ENCODE measurements at regions not wholly inside any gene's neighbourhood (a gene's known extent, or its start where the extent isn't known, plus 50 kb on each side); places are given as distances from the start of the nearest gene placed in this dataset.

DNA sequence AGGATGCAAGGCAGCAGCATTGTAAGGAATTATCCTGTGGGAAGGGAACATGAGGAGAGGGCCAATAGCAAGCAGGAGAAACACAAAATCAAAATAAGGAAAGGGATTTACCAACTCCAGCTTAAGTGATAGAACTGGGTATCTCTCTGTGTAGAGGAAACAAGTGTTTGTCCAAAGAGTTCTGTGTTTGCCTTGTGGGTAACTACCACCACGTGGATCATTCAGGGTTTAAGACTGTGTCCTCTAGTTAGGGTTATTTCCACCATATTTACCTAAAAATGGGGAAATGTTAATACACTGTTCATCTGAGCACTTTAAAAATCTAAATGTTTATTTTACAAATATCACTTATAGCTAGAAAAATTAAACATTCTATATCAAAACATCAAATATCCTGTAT is 283.3 kb downstream of the EIPR1 start:
- no peak overlapping the region for H3K4me2 ChIP-seq
- peaks cover 16% of the 10 kb centered on the region for H3K27me3 ChIP-seq
- no peak overlapping the region for H3K9ac ChIP-seq
- H3K36me3 ChIP-seq = no peaks in the 10 kb centered on the region
- H4K20me1 ChIP-seq = 0 out of 2 replicates have a peak, but pooled peaks cover 14% of the 10 kb centered on the region
- H3K4me1 ChIP-seq = peaks cover 41% of the 10 kb centered on the region
- H3K4me3 ChIP-seq = no peak overlapping the region
- no peak overlapping the region for H3K27ac ChIP-seq
- H3K9me3 ChIP-seq = peaks cover 2% of the 10 kb centered on the region
- TF ChIP-seq Cebpa-rat (IDR thresholded peaks at IDR 0.05) = no peak

DNA sequence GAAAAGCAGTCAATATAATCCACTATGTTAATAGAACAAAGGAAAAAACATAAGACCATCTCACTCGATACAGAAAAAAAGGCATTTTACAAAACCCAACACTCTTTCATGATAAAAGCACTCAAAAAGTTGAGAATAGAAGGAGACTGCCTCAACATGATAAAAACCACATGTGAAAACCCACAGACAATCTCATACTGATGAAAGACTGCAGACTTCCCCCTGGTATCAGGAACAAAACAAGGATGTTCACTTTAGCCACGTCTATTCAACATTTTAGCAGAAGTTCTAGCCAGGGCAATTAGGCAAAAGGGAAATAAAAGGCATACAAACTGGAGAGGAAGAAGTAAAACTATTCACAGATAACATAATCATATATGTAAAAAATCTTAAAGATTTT is 285.9 kb downstream of the EIPR1 start:
- Histone ChIP-seq H3K9ac (no peak overlapping the region), H3K9me3 (peaks cover 19% of the 10 kb centered on the region), H4K20me1 (no peaks in the 10 kb centered on the region), H3K27me3 (no peaks in the 10 kb centered on the region), H3K4me3 (no peak overlapping the region), H3K36me3 (no peaks in the 10 kb centered on the region), H3K4me2 (no peak overlapping the region), H3K4me1 (peaks cover 15% of the 10 kb centered on the region), H3K27ac (no peak overlapping the region)
- no peak for TF ChIP-seq Cebpa-rat (IDR thresholded peaks at IDR 0.05)

DNA sequence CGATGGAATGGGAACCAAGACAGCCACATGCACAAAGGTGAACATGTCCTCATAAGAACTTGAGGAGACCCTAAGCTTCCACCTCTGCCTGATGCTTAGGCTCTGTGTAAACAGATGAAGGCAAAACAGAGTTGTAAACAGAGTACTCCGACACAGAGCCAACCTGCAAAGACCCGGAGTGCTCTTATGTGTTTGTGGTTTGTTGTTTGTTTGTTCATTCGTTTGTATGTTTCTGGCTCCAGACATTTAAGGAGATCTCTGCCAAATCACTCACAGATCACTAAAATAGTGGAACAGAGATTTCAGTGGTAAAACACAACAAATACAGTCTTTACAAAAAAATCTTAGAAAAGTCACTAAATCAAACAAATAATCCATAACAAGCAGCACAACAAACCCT is 294.9 kb downstream of the EIPR1 start:
- 0 out of 2 replicates have a peak, but pooled peaks cover 3% of the 10 kb centered on the region for H3K9me3 ChIP-seq
- no peaks in the 10 kb centered on the region for H4K20me1 ChIP-seq
- no peak overlapping the region for H3K9ac ChIP-seq
- H3K36me3 ChIP-seq = no peaks in the 10 kb centered on the region
- H3K27me3 ChIP-seq = no peaks in the 10 kb centered on the region
- no peak for TF ChIP-seq Cebpa-rat (IDR thresholded peaks at IDR 0.05)
- H3K4me3 ChIP-seq = no peak overlapping the region
- H3K4me2 ChIP-seq = no peak overlapping the region
- no peak overlapping the region for H3K27ac ChIP-seq
- H3K4me1 ChIP-seq = no peaks in the 10 kb centered on the region

DNA sequence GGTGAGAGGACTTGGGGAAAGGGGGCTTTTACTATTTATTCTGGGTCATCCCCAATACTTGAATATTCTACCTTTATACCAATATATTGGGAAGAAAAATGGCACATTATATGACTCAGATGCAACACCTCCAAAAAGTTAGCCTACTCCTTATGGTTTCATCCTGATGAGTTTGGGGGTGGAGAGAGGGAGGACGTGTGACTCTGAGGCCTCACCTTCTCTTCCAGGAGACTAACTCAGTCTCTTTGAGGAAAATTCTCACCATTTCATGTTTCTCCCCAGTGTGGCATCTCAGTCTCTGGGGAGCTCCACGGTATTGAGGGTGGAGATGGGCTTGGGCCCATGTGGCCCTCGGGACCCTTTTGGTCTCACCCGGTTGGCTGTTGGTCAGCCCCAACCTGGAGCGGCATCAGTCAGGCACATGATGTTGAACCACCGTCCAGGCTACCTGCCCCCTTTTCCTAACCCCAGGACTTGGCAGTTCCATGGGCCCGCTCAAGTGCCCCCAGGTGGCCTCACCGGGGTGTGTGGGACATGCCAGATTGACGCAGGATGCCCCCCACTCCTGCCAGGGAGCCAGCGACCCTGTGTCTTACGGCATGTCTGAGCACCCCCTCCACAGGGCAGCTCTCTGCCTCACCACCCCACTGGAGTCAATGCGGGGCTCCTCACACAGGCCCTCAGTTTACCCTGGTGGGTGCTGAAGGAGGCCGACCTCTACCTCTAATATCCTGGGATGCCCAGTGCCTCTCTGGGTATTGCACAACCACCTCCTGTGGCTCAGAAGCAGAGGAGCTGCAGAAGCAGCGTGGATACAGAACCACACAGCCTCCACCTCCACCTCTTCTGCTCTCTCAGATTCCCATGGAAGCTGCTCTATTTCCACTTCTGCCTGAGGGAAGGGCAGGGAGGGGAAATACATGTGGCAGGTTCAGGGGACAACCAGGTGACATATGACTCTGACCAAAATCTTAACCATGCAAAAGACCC is 297.4 kb downstream of the EIPR1 start:
- H4K20me1 ChIP-seq = no peaks in the 10 kb centered on the region
- H3K27ac ChIP-seq = no peak overlapping the region
- H3K27me3 ChIP-seq = no peaks in the 10 kb centered on the region
- H3K36me3 ChIP-seq = no peaks in the 10 kb centered on the region
- H3K9me3 ChIP-seq = no peaks in the 10 kb centered on the region
- no peak overlapping the region for H3K4me2 ChIP-seq
- no peak for TF ChIP-seq Cebpa-rat (IDR thresholded peaks at IDR 0.05)
- H3K4me1 ChIP-seq = no peaks in the 10 kb centered on the region
- no peak overlapping the region for H3K9ac ChIP-seq
- no peak overlapping the region for H3K4me3 ChIP-seq

GRCh38 chr2:3079466-3079865 is 298.2 kb downstream of the EIPR1 start:
- Histone ChIP-seq H3K9ac (no peak overlapping the region), H3K27ac (no peak overlapping the region), H3K27me3 (no peaks in the 10 kb centered on the region), H3K4me1 (no peaks in the 10 kb centered on the region), H4K20me1 (no peaks in the 10 kb centered on the region), H3K36me3 (no peaks in the 10 kb centered on the region), H3K4me3 (no peak overlapping the region), H3K9me3 (no peaks in the 10 kb centered on the region), H3K4me2 (no peak overlapping the region)
- TF ChIP-seq Cebpa-rat (IDR thresholded peaks at IDR 0.05) = no peak

DNA sequence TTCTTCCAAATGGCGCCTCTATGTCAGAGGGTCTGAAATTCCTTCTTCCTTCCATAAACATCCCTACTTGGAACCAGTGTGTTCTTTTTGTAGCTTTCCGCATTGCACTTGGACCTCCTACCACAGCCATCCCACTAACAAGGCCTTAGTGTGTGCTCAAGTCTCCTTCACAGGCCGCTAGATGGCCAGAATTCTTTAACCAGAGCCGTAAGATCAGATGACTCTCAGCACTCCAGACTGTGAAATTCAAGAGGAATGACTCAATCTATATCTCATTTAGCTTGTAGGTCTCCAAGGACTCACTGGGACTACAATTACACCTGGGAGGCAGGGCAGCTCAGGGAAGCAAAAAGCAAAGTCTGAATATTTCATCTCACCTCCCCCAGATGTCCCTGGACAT is 298.9 kb downstream of the EIPR1 start:
- no peaks in the 10 kb centered on the region for H3K9me3 ChIP-seq
- peaks cover 3% of the 10 kb centered on the region for H3K4me1 ChIP-seq
- no peak overlapping the region for H3K27ac ChIP-seq

GRCh38 chr2:3076848-3077642 is 300.6 kb downstream of the EIPR1 start:
- no peak for TF ChIP-seq Cebpa-rat (IDR thresholded peaks at IDR 0.05)
- H3K9ac ChIP-seq = no peak overlapping the region
- peaks cover 11% of the 10 kb centered on the region for H3K4me1 ChIP-seq
- H3K27ac ChIP-seq = no peak overlapping the region
- no peaks in the 10 kb centered on the region for H3K27me3 ChIP-seq
- H3K4me3 ChIP-seq = no peak overlapping the region
- H3K4me2 ChIP-seq = no peak overlapping the region
- H3K36me3 ChIP-seq = no peaks in the 10 kb centered on the region
- H3K9me3 ChIP-seq = no peaks in the 10 kb centered on the region
- H4K20me1 ChIP-seq = no peaks in the 10 kb centered on the region

More for the DNA sequence above, 298.9 kb downstream of the EIPR1 start:
- no peaks in the 10 kb centered on the region for H4K20me1 ChIP-seq
- no peaks in the 10 kb centered on the region for H3K36me3 ChIP-seq
- H3K27me3 ChIP-seq = no peaks in the 10 kb centered on the region
- no peak overlapping the region for H3K4me3 ChIP-seq
- H3K9ac ChIP-seq = no peak overlapping the region
- H3K4me2 ChIP-seq = no peak overlapping the region
- no peak for TF ChIP-seq Cebpa-rat (IDR thresholded peaks at IDR 0.05)

GRCh38 chr2:3075991-3076340 is 301.7 kb downstream of the EIPR1 start:
- no peak overlapping the region for H3K4me3 ChIP-seq
- peaks cover 11% of the 10 kb centered on the region for H3K4me1 ChIP-seq
- H3K27me3 ChIP-seq = no peaks in the 10 kb centered on the region
- no peaks in the 10 kb centered on the region for H4K20me1 ChIP-seq
- no peaks in the 10 kb centered on the region for H3K9me3 ChIP-seq
- H3K4me2 ChIP-seq = no peak overlapping the region
- no peaks in the 10 kb centered on the region for H3K36me3 ChIP-seq
- no peak for TF ChIP-seq Cebpa-rat (IDR thresholded peaks at IDR 0.05)
- no peak overlapping the region for H3K9ac ChIP-seq
- no peak overlapping the region for H3K27ac ChIP-seq

DNA sequence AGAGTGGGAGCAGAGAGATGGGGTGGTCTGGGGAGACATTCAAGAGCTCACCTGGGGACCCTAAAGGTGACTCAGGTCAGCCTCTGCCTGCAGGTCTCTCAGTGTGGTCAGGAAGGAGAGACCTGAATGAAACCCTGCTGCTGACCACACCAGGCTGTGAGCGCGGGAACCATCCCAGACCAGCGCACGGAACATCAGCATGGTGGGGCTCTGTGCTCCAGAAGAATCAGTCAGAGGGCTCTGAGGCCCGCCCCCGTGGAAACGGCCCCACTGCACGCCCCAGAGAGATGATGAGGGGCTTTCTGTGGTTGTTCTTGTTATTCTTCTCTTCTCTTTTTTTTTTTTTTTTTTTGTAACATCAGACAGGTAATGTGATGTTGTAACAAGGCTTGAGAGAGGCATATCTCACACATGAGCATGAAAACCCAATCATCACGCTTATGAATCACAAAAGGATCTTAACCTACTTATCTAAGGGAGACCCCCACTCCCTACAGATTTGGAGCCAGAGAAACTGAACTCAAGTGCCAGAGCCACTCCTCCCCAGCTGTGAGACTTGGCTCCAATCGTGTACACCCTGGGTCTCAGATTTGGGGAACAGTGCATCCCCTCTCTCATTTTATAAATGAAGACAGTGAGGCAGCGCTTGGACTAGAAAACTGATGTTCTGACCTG is 302.2 kb downstream of the EIPR1 start:
- Histone ChIP-seq H3K27ac (no peak overlapping the region), H3K36me3 (no peaks in the 10 kb centered on the region), H3K4me1 (peaks cover 11% of the 10 kb centered on the region), H3K9me3 (no peaks in the 10 kb centered on the region), H3K27me3 (no peaks in the 10 kb centered on the region), H3K4me2 (no peak overlapping the region), H4K20me1 (no peaks in the 10 kb centered on the region), H3K9ac (no peak overlapping the region), H3K4me3 (no peak overlapping the region)
- no peak for TF ChIP-seq Cebpa-rat (IDR thresholded peaks at IDR 0.05)
